K562 (cell line): ENCODE measurements at regions not wholly inside any gene's neighbourhood (a gene's known extent, or its start where the extent isn't known, plus 50 kb on each side); places are given as distances from the start of the nearest gene placed in this dataset.

Source experiments
- BRF1 ChIP-seq: IDR thresholded peaks from 3 replicates; pipeline ENCODE4 v1.6.1; 2011; ENCODE audit warnings: borderline replicate concordance, mild to moderate bottlenecking; ENCODE audit not compliant: insufficient read length; ENCODE audit errors: extremely low read depth
- EZH2 ChIP-seq: IDR thresholded peaks from 2 replicates; pipeline ENCODE4 v1.6.1; 2012; ENCODE audit warnings: low read depth, mild to moderate bottlenecking, inconsistent platforms, low read length, borderline replicate concordance
- KAT7 ChIP-seq: sonication (generic); formaldehyde crosslinking; IDR thresholded peaks from 2 replicates; pipeline ENCODE4 v1.8.0; 2022; ENCODE audit warnings: missing genetic modification reagents, mild to moderate bottlenecking, borderline replicate concordance
- MTA1 ChIP-seq: fragments of 450-650 bp; IDR thresholded peaks from 2 replicates; pipeline ENCODE4 v1.6.1; 2017; ENCODE audit warnings: borderline replicate concordance
- TF ChIP-seq, protein P1 (sequence below), 2 experiments: fragments of 450-650 bp; IDR thresholded peaks; 2 replicates each; pipeline ENCODE4 v1.6.1; 2016; ENCODE audit warnings: mild to moderate bottlenecking in 2 of 2, borderline replicate concordance in 1 of 2, low read depth in 1 of 2, moderate library complexity in 1 of 2
- TF ChIP-seq, protein P2 (sequence below), 2 experiments: fragments of 450-650 bp in 1 of 2; sonication (generic) in 1 of 2; formaldehyde crosslinking in 1 of 2; IDR thresholded peaks; 2 replicates each; pipeline versions ENCODE4 v1.7.1 to v1.9.0; 2016 to 2022; ENCODE audit warnings: inconsistent platforms in 1 of 2, mild to moderate bottlenecking in 1 of 2, missing genetic modification reagents in 1 of 2
- TF ChIP-seq, protein P3 (sequence below): fragments of 250-450 bp; sonication (Bioruptor Pico); IDR thresholded peaks from 2 replicates; pipeline ENCODE4 v1.6.1; 2021; ENCODE audit warnings: mild to moderate bottlenecking
- TF ChIP-seq, protein P4 (sequence below): sonication (generic); formaldehyde crosslinking; IDR thresholded peaks from 2 replicates; pipeline ENCODE4 v1.8.1; 2023; ENCODE audit warnings: mild to moderate bottlenecking, missing genetic modification reagents, moderate library complexity

DNA sequence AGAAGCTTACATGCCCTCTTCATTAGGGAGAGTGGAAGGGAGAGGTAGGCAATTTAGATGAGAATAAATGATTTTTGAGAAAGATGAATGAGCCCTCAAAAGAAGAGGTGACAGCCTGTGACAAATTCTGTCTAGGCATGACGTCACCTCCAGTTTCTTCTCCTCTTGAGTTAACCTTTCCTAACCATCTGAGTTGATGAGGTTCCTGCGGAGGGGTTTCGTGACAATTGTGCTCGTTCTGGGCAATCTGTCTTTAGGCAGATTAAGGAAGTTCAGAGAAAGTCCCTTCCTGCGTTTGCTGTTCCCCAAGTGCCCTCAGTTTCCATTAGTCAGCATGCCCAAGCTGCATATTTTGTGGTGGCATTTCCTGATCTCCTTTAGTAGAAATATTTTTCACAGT lies 640.2 kb upstream of the SYT4 start (continued):
- TF ChIP-seq, protein P1, sequence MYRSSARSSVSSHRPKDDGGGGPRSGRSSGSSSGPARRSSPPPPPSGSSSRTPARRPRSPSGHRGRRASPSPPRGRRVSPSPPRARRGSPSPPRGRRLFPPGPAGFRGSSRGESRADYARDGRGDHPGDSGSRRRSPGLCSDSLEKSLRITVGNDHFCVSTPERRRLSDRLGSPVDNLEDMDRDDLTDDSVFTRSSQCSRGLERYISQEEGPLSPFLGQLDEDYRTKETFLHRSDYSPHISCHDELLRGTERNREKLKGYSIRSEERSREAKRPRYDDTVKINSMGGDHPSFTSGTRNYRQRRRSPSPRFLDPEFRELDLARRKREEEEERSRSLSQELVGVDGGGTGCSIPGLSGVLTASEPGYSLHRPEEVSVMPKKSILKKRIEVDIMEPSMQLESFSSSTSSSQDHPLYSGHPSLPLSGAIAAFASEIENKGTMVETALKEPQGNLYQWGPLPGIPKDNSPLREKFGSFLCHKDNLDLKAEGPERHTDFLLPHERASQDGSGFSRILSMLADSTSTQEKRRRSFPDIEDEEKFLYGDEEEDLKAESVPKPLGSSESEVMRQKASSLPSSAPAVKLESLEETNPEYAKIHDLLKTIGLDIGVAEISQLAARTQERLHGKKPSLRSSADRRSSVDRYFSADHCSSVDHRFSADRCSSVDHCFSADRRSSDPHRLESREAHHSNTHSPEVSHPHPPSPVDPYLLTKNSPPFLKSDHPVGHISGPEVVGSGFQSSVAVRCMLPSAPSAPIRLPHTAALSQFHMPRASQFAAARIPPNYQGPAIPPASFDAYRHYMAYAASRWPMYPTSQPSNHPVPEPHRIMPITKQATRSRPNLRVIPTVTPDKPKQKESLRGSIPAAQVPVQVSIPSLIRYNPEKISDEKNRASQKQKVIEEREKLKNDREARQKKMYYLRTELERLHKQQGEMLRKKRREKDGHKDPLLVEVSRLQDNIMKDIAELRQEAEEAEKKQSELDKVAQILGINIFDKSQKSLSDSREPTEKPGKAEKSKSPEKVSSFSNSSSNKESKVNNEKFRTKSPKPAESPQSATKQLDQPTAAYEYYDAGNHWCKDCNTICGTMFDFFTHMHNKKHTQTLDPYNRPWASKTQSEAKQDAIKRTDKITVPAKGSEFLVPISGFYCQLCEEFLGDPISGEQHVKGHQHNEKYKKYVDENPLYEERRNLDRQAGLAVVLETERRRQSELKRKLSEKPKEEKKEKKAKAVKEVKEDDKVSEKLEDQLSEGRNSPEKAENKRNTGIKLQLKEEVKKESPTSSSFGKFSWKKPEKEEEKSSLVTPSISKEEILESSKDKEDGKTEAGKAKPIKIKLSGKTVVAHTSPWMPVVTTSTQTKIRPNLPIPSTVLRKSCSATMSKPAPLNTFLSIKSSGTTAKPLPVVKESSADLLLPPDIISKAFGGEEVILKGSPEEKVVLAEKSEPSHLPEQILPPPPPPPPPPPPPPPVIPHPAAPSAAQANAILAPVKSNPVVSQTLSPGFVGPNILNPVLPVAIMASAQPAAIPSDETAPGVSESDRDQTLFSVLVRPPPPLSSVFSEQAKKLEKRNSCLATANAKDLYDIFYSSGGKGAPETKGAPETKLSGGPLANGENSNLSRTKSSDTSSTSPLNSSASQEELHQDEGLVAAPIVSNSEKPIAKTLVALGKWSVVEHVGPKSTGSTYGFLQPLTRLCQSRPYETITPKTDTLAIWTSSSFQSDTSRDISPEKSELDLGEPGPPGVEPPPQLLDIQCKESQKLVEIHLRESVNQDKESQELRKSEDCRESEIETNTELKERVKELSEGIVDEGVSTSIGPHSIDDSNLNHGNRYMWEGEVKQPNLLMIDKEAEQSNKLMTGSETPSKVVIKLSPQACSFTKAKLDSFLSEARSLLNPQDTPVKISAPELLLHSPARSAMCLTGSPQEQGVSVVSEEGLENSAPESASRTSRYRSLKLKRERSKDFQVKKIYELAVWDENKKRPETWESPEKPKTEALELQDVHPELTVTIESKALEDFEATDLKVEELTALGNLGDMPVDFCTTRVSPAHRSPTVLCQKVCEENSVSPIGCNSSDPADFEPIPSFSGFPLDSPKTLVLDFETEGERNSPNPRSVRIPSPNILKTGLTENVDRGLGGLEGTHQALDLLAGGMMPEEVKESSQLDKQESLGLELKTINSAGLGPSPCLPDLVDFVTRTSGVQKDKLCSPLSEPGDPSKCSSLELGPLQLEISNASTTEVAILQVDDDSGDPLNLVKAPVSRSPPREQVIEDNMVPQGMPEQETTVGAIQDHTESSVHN (IDR thresholded peaks at IDR 0.05; ENCODE audit: borderline replicate concordance in 1 of 2, low read depth in 1 of 2) = no peak
- TF ChIP-seq, protein P2, sequence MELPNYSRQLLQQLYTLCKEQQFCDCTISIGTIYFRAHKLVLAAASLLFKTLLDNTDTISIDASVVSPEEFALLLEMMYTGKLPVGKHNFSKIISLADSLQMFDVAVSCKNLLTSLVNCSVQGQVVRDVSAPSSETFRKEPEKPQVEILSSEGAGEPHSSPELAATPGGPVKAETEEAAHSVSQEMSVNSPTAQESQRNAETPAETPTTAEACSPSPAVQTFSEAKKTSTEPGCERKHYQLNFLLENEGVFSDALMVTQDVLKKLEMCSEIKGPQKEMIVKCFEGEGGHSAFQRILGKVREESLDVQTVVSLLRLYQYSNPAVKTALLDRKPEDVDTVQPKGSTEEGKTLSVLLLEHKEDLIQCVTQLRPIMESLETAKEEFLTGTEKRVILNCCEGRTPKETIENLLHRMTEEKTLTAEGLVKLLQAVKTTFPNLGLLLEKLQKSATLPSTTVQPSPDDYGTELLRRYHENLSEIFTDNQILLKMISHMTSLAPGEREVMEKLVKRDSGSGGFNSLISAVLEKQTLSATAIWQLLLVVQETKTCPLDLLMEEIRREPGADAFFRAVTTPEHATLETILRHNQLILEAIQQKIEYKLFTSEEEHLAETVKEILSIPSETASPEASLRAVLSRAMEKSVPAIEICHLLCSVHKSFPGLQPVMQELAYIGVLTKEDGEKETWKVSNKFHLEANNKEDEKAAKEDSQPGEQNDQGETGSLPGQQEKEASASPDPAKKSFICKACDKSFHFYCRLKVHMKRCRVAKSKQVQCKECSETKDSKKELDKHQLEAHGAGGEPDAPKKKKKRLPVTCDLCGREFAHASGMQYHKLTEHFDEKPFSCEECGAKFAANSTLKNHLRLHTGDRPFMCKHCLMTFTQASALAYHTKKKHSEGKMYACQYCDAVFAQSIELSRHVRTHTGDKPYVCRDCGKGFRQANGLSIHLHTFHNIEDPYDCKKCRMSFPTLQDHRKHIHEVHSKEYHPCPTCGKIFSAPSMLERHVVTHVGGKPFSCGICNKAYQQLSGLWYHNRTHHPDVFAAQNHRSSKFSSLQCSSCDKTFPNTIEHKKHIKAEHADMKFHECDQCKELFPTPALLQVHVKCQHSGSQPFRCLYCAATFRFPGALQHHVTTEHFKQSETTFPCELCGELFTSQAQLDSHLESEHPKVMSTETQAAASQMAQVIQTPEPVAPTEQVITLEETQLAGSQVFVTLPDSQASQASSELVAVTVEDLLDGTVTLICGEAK (IDR thresholded peaks at IDR 0.05) = no peak
- TF ChIP-seq, protein P2 (CRISPR knock-in tag; IDR thresholded peaks at IDR 0.05) = no peak
- TF ChIP-seq BRF1 = no peak
- no peak for TF ChIP-seq KAT7
- TF ChIP-seq, protein P3, sequence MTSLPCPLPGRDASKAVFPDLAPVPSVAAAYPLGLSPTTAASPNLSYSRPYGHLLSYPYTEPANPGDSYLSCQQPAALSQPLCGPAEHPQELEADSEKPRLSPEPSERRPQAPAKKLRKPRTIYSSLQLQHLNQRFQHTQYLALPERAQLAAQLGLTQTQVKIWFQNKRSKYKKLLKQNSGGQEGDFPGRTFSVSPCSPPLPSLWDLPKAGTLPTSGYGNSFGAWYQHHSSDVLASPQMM (CRISPR knock-in tag) = no peak
- TF ChIP-seq MTA1 = no peak
- TF ChIP-seq, protein P4, sequence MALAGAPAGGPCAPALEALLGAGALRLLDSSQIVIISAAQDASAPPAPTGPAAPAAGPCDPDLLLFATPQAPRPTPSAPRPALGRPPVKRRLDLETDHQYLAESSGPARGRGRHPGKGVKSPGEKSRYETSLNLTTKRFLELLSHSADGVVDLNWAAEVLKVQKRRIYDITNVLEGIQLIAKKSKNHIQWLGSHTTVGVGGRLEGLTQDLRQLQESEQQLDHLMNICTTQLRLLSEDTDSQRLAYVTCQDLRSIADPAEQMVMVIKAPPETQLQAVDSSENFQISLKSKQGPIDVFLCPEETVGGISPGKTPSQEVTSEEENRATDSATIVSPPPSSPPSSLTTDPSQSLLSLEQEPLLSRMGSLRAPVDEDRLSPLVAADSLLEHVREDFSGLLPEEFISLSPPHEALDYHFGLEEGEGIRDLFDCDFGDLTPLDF (CRISPR knock-in tag) = no peak
- no peak for TF ChIP-seq EZH2
